Uterus (tissue), 2 donors: ENCODE measurements at regions not wholly inside any gene's neighbourhood (a gene's known extent, or its start where the extent isn't known, plus 50 kb on each side); places are given as distances from the start of the nearest gene placed in this dataset.

Experiments used
- POLR2A ChIP-seq, 2 donors: fragments of 450-650 bp; IDR thresholded peaks; one replicate each; pipeline ENCODE4 v1.6.1; 2016; ENCODE audit warnings: antibody characterized with exemption in 2 of 2, mild to moderate bottlenecking in 1 of 2, moderate library complexity in 1 of 2
- TF ChIP-seq, protein P1 (sequence below), 4 experiments: fragments of 200-600 bp in 2 of 4; fragments of 450-650 bp in 2 of 4; sonication (generic) in 2 of 4; IDR thresholded peaks; one replicate each; pipeline ENCODE4 v1.5.1; 2016 to 2019; ENCODE audit warnings: antibody characterized with exemption in 4 of 4, mild to moderate bottlenecking in 2 of 4, moderate library complexity in 1 of 4

GRCh38 chr2:4947911-4948310, 744.3 kb upstream of the SOX11 start:
- TF ChIP-seq POLR2A (IDR thresholded peaks at IDR 0.05): no peak
- TF ChIP-seq, protein P1, sequence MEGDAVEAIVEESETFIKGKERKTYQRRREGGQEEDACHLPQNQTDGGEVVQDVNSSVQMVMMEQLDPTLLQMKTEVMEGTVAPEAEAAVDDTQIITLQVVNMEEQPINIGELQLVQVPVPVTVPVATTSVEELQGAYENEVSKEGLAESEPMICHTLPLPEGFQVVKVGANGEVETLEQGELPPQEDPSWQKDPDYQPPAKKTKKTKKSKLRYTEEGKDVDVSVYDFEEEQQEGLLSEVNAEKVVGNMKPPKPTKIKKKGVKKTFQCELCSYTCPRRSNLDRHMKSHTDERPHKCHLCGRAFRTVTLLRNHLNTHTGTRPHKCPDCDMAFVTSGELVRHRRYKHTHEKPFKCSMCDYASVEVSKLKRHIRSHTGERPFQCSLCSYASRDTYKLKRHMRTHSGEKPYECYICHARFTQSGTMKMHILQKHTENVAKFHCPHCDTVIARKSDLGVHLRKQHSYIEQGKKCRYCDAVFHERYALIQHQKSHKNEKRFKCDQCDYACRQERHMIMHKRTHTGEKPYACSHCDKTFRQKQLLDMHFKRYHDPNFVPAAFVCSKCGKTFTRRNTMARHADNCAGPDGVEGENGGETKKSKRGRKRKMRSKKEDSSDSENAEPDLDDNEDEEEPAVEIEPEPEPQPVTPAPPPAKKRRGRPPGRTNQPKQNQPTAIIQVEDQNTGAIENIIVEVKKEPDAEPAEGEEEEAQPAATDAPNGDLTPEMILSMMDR (IDR thresholded peaks at IDR 0.05): no peak
